ENCODE measurements at regions not wholly inside any gene's neighbourhood (a gene's known extent, or its start where the extent isn't known, plus 50 kb on each side); places are given as distances from the start of the nearest gene placed in this dataset.
"Not testable (repeated sequence)": the region's sequence is repeated elsewhere in the genome, so short reads cannot be mapped to it uniquely, and the experiment has no call there.

- H3K27ac ChIP-seq: no peak overlapping the region
- TF ChIP-seq CTCF (conservative IDR thresholded peaks at IDR 0.05): no peak
Measured at GRCh38 chr6:19395316-19395715, 441.9 kb upstream of the ID4 start.

GRCh38 chr6:19399406-19399805, 437.8 kb upstream of the ID4 start:
- TF ChIP-seq CTCF (conservative IDR thresholded peaks at IDR 0.05): no peak

GRCh38 chr6:19404884-19405283, 432.3 kb upstream of the ID4 start:
- not testable (repeated sequence) for H3K27ac ChIP-seq

More at GRCh38 chr6:19399406-19399805, 437.8 kb upstream of the ID4 start:
- no peak overlapping the region for H3K27ac ChIP-seq

- no peak for TF ChIP-seq CTCF (conservative IDR thresholded peaks at IDR 0.05)
- H3K27ac ChIP-seq: no peak overlapping the region
Measured at GRCh38 chr6:19408331-19408730, 428.8 kb upstream of the ID4 start.

- H3K27ac ChIP-seq: no peak overlapping the region
- no peak for TF ChIP-seq CTCF (conservative IDR thresholded peaks at IDR 0.05)
Measured at GRCh38 chr6:19410481-19410880, 426.7 kb upstream of the ID4 start.

GRCh38 chr6:19413323-19413722, 423.8 kb upstream of the ID4 start:
- H3K27ac ChIP-seq: no peak overlapping the region
- no peak for TF ChIP-seq CTCF (conservative IDR thresholded peaks at IDR 0.05)

- no peak overlapping the region for H3K27ac ChIP-seq
- no peak for TF ChIP-seq CTCF (conservative IDR thresholded peaks at IDR 0.05)
Measured at GRCh38 chr6:19415605-19416326, 421.4 kb upstream of the ID4 start.

GRCh38 chr6:19416811-19417210, 420.4 kb upstream of the ID4 start:
- no peak for TF ChIP-seq CTCF (conservative IDR thresholded peaks at IDR 0.05)
- no peak overlapping the region for H3K27ac ChIP-seq
